ENCODE measurements at regions not wholly inside any gene's neighbourhood (a gene's known extent, or its start where the extent isn't known, plus 50 kb on each side); places are given as distances from the start of the nearest gene placed in this dataset.
"Not testable (repeated sequence)": the region's sequence is repeated elsewhere in the genome, so short reads cannot be mapped to it uniquely, and the experiment has no call there.

DNA sequence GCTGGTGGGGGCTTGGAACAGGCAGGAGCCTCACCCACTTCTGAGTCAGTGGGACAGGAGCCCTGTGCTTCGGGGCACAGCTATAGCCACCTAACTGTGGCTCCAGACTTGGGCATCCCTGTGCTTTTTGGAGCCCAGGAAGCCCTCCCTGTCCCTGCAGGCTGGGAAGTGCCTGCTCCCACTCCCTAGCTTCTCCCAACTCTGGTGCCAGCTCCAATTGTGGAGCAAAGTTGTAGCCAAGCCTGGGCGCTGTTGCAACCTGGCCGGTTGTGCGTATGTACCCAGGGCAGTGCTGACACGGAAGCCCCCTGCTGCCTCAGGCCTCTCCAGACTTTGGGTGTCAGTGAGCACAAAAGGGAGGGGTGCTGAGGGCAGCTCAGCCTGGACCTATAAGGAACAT is 601.7 kb upstream of the GJE1 start:
- TF ChIP-seq, protein P1, sequence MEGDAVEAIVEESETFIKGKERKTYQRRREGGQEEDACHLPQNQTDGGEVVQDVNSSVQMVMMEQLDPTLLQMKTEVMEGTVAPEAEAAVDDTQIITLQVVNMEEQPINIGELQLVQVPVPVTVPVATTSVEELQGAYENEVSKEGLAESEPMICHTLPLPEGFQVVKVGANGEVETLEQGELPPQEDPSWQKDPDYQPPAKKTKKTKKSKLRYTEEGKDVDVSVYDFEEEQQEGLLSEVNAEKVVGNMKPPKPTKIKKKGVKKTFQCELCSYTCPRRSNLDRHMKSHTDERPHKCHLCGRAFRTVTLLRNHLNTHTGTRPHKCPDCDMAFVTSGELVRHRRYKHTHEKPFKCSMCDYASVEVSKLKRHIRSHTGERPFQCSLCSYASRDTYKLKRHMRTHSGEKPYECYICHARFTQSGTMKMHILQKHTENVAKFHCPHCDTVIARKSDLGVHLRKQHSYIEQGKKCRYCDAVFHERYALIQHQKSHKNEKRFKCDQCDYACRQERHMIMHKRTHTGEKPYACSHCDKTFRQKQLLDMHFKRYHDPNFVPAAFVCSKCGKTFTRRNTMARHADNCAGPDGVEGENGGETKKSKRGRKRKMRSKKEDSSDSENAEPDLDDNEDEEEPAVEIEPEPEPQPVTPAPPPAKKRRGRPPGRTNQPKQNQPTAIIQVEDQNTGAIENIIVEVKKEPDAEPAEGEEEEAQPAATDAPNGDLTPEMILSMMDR (IDR thresholded peaks at IDR 0.05; ENCODE audit: borderline replicate concordance, control extremely low read depth, extremely low read depth, insufficient read depth, missing control alignments): no peak
- DNase-seq (ENCODE audit: low spot score): no peak
- in situ Hi-C loops (cut with MboI; ENCODE audit: low sequenced_read_pairs, unreplicated experiment): no loop called here

- in situ Hi-C loops (cut with MboI; ENCODE audit: low sequenced_read_pairs, unreplicated experiment): no loop called here
- TF ChIP-seq, protein P1 (IDR thresholded peaks at IDR 0.05; ENCODE audit: borderline replicate concordance, control extremely low read depth, extremely low read depth, insufficient read depth, missing control alignments): no peak
- no peak for DNase-seq (ENCODE audit: low spot score)
Observed at GRCh38 chr6:141528596-141528995, 604.1 kb upstream of the GJE1 start.

DNA sequence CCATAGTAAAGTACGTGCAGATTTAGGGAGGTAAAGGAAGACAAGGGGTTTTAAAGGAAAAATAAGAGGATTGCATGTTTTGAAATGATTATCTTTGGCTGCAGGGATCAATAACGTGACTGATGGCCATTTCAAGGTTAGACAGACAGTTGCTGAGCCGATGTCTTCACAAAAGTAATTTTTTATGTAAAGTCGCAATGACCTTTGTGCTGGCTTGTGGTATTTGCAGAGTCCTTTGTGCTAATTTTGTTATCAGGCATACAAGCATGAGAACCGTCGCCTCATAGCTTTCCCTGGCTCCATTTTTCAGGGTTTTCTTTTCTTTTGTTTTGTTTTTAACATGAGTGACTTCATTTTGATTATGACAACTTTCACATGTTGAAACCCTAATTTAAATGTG is 605.7 kb upstream of the GJE1 start:
- TF ChIP-seq, protein P1 (IDR thresholded peaks at IDR 0.05; ENCODE audit: borderline replicate concordance, control extremely low read depth, extremely low read depth, insufficient read depth, missing control alignments): no peak
- no peak for DNase-seq (ENCODE audit: low spot score)
- in situ Hi-C loops (cut with MboI; ENCODE audit: low sequenced_read_pairs, unreplicated experiment): no loop called here

DNA sequence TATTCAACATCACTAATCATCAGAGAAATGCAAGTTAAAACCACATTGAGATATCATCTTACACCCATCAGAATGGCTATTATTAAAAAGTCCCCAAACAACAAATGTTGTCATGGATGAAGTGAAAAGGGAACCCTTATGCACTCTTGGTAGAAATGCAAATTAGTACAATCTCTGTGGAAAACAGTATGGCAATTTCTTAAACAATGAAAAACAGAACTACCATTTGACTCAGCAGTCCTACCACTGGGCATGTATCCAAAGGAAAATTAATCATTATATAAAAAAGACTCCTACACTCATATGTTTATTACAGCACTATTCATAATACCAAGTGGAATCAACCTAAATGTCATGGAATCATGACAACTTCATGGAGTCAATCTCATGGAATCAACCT is 611.3 kb upstream of the GJE1 start:
- TF ChIP-seq, protein P1 (IDR thresholded peaks at IDR 0.05; ENCODE audit: borderline replicate concordance, control extremely low read depth, extremely low read depth, insufficient read depth, missing control alignments): no peak
- DNase-seq (ENCODE audit: low spot score): no peak
- in situ Hi-C loops (cut with MboI; ENCODE audit: low sequenced_read_pairs, unreplicated experiment): no loop called here

DNA sequence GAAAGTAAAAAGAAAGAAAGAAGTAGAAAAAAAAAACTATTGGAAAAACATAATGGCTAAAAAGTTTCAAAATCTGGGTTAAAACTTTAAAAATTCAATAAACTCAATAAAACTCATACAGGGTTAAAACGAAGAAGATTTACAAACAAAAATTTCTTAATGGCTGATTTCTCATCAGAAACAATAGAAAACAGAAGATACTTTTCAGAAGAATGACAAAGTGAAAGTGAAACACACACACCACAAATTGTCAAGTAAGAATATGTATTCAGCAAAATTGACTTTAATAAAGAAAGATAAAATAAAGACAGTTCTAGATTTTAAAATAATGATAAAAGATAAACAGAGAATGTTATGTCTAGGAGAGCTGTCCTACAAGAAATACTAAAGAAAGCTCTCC is 618.9 kb upstream of the GJE1 start:
- TF ChIP-seq, protein P1 (IDR thresholded peaks at IDR 0.05; ENCODE audit: borderline replicate concordance, control extremely low read depth, extremely low read depth, insufficient read depth, missing control alignments): no peak
- in situ Hi-C loops (cut with MboI; ENCODE audit: low sequenced_read_pairs, unreplicated experiment): no loop called here
- no peak for DNase-seq (ENCODE audit: low spot score)

DNA sequence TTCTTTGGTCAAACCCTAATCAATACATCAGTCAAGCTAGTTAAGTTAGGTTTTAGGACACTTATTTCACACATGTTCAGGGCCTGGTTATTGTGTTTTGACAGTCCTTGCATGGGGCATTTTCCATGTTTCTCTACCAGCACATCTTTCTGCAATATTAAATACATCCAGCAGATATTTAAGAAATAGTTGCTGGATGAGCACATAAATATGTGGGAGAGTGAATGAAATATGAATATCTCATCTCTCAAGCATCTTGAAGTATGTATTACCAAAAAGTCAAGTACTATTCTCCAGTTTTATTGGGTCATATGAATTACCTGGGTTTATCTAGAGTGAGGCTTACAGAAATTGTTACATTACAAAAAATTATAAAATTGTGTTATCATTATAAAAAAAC is 621.9 kb upstream of the GJE1 start:
- TF ChIP-seq, protein P1 (IDR thresholded peaks at IDR 0.05; ENCODE audit: borderline replicate concordance, control extremely low read depth, extremely low read depth, insufficient read depth, missing control alignments): no peak
- in situ Hi-C loops (cut with MboI; ENCODE audit: low sequenced_read_pairs, unreplicated experiment): no loop called here
- DNase-seq (ENCODE audit: low spot score): no peak

- in situ Hi-C loops (cut with MboI; ENCODE audit: low sequenced_read_pairs, unreplicated experiment): not testable (repeated sequence)
Observed at GRCh38 chr6:141506062-141506461, 626.7 kb upstream of the GJE1 start.

GRCh38 chr6:141504318-141504717 is 628.4 kb upstream of the GJE1 start:
- DNase-seq (ENCODE audit: low spot score); in situ Hi-C loops (cut with MboI; ENCODE audit: low sequenced_read_pairs, unreplicated experiment): not testable (repeated sequence)

More at GRCh38 chr6:141506062-141506461, 626.7 kb upstream of the GJE1 start:
- not testable (repeated sequence) for DNase-seq (ENCODE audit: low spot score)
